GM21529 (cell line): ENCODE measurements at regions not wholly inside any gene's neighbourhood (a gene's known extent, or its start where the extent isn't known, plus 50 kb on each side); places are given as distances from the start of the nearest gene placed in this dataset.
"Not testable (repeated sequence)": the region's sequence is repeated elsewhere in the genome, so short reads cannot be mapped to it uniquely, and the experiment has no call there.

Experiments
- ATAC-seq: cut with Tn5 transposase; IDR thresholded peaks from one replicate; pipeline ENCODE4 v1.9.1; 2021; ENCODE audit not compliant: unreplicated experiment

- ATAC-seq = peak; percentile 79
These were observed 94.4 kb downstream of the SH3GLB1 start for GRCh38 chr1:86798608-86799291.

GRCh38 chr1:86803641-86804040 is 99.3 kb downstream of the SH3GLB1 start:
- ATAC-seq = not testable (repeated sequence)

- not testable (repeated sequence) for ATAC-seq
These were observed 101.6 kb downstream of the SH3GLB1 start for GRCh38 chr1:86805898-86806519.

GRCh38 chr1:86811142-86811924 is 102.6 kb downstream of the SELENOF start:
- no peak for ATAC-seq

GRCh38 chr1:86812286-86812685 is 101.6 kb downstream of the SELENOF start:
- ATAC-seq = no peak
